ENCODE measurements at regions not wholly inside any gene's neighbourhood (a gene's known extent, or its start where the extent isn't known, plus 50 kb on each side); places are given as distances from the start of the nearest gene placed in this dataset.

DNA sequence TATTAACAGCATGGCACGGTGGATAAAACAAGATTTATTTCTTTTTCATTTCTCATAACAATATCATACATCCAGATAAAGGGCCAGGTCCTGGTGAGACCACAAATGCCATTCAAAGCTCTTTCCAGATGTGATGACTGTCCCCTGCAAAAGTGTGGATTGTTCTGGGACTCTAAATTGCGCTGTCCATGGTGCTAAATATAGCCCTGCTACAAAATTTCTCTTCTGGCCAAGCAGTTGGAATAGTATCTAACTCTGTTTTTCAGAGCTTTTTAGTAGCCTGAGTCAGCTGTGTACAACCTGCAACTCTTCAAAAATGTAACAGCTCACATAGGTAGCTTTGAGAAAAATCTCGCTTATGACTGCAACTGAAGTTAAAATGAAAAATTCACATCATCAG, 115.8 kb downstream of the MANEA start:
- H3K27ac ChIP-seq, result no peak overlapping the region
- H3K27me3 ChIP-seq, result no peaks in the 10 kb centered on the region
- H3K4me1 ChIP-seq, result no peaks in the 10 kb centered on the region
- H3K9me3 ChIP-seq, result no peaks in the 10 kb centered on the region
- intact Hi-C loops (cut with DNase I), result no loop called here
- no peaks in the 10 kb centered on the region for H3K36me3 ChIP-seq
- DNase-seq (no peak), ATAC-seq (no peak)
- H3K4me3 ChIP-seq, result no peak overlapping the region
- TF ChIP-seq, protein P1, sequence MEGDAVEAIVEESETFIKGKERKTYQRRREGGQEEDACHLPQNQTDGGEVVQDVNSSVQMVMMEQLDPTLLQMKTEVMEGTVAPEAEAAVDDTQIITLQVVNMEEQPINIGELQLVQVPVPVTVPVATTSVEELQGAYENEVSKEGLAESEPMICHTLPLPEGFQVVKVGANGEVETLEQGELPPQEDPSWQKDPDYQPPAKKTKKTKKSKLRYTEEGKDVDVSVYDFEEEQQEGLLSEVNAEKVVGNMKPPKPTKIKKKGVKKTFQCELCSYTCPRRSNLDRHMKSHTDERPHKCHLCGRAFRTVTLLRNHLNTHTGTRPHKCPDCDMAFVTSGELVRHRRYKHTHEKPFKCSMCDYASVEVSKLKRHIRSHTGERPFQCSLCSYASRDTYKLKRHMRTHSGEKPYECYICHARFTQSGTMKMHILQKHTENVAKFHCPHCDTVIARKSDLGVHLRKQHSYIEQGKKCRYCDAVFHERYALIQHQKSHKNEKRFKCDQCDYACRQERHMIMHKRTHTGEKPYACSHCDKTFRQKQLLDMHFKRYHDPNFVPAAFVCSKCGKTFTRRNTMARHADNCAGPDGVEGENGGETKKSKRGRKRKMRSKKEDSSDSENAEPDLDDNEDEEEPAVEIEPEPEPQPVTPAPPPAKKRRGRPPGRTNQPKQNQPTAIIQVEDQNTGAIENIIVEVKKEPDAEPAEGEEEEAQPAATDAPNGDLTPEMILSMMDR (IDR thresholded peaks at IDR 0.05), result no peak

DNA sequence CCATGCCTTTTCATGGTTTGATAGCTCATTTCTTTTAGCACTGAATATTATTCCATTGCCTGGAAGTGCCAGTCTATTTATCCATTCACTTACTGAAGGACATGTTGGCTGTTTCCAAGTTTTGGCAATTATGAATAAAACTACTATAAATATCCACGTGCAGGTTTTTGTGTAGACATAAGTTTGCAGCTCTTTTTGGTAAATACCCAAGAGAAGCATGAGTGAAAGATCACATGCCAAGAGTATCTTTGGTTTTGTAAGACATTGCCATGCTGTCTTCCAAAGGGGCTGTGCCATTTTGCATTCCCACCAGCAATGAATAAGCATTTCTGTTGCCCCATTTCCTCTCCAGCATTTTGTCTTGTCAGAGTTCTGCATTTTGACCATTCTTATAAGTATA, 120.9 kb downstream of the MANEA start:
- Histone ChIP-seq H3K27me3 (no peaks in the 10 kb centered on the region), H3K4me3 (no peak overlapping the region), H3K4me1 (no peaks in the 10 kb centered on the region), H3K27ac (no peak overlapping the region), H3K36me3 (no peaks in the 10 kb centered on the region), H3K9me3 (no peaks in the 10 kb centered on the region)
- no peak for DNase-seq
- ATAC-seq, result no peak
- TF ChIP-seq, protein P1 (IDR thresholded peaks at IDR 0.05), result no peak
- intact Hi-C loops (cut with DNase I), result no loop called here

DNA sequence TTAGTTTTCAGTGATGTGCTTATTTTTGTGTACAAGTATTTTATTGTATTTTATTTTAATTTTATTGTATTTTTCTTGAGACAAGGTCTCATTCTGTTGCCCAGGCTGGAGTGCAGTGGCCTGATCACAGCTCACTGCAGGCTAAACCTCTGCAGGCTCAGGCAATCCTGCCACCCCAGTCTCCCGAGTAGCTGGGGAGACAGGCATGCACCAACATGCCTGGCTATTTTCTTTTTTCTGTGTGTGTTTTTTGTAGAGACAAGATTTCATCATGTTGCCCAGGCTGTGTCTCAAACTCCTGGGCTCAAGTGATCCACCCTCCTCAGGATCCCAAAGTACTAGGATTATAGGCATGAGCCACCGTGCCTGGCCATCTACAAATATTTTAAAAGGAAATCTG, 146.3 kb downstream of the MANEA start:
- no peaks in the 10 kb centered on the region for H3K36me3 ChIP-seq
- H3K9me3 ChIP-seq, result peaks cover 4% of the 10 kb centered on the region
- no peaks in the 10 kb centered on the region for H3K27me3 ChIP-seq
- DNase-seq, result no peak
- TF ChIP-seq, protein P1 (IDR thresholded peaks at IDR 0.05), result no peak
- intact Hi-C loops (cut with DNase I), result no loop called here
- no peak overlapping the region for H3K27ac ChIP-seq
- no peaks in the 10 kb centered on the region for H3K4me1 ChIP-seq
- ATAC-seq, result no peak
- no peak overlapping the region for H3K4me3 ChIP-seq

DNA sequence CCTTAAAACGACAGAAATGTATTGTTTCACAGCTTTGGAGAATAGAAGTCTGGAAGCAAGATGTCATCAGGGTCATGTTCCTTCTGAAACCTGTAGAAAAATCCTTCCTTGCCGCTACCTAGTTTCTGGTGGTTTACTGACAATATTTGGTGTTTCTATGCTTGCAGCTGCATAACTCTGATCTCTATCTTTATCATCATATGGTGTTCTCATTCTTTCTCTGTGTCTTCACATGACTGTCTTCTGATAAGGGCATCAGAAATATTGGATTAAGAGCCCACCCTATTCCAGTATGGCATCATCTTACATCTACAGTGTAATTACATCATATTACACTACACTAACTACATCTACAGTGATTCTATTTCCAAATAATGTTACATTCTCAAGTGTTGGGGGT, 148.0 kb downstream of the MANEA start:
- intact Hi-C loops (cut with DNase I), result no loop called here
- DNase-seq (no peak), ATAC-seq (no peak)
- Histone ChIP-seq H3K36me3 (no peaks in the 10 kb centered on the region), H3K27me3 (no peaks in the 10 kb centered on the region), H3K4me1 (no peaks in the 10 kb centered on the region), H3K4me3 (no peak overlapping the region), H3K9me3 (peaks cover 4% of the 10 kb centered on the region), H3K27ac (no peak overlapping the region)
- TF ChIP-seq, protein P1 (IDR thresholded peaks at IDR 0.05), result no peak

DNA sequence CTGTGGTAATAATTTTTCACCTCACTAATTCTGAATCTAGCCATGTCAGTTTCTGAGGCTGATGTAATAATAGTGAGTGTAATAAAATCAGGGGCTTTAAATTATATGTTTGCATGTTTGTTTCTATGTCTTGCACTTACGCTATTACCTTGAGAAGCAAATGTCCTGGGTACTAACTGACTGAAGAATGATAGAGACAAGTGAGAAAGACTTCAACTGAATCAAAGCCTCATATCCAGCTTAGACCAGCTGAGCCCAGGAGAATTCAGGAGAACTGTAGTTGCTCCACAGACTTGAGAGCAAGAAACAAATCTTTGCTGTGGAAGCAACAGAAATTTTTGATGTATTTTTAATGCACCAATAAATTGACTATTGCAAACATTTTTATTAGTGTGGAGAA, 162.8 kb downstream of the MANEA start:
- H3K27ac ChIP-seq, result no peak overlapping the region
- H3K4me1 ChIP-seq, result no peaks in the 10 kb centered on the region
- TF ChIP-seq, protein P1 (IDR thresholded peaks at IDR 0.05), result no peak
- H3K9me3 ChIP-seq, result no peaks in the 10 kb centered on the region
- ATAC-seq (no peak), DNase-seq (no peak)
- H3K27me3 ChIP-seq, result no peaks in the 10 kb centered on the region
- no peaks in the 10 kb centered on the region for H3K36me3 ChIP-seq
- H3K4me3 ChIP-seq, result no peak overlapping the region
- intact Hi-C loops (cut with DNase I), result no loop called here

DNA sequence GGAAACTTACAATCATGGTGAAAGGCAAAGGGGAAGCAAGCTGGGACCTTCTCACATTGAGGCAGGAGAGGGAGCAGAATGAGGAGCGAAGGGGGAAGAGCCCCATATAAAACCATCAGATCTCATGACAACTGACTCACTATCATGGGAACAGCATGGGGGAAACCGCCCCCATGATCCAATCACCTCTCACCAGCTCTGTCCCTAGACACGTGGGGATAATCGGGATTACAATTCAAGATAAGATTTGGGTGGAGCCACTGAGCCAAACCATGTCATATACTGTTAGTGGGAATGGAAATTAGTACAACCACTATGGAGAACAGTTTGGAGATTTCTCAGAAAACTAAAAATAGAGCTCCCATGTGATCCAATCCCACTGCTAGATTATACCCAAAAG, 163.7 kb downstream of the MANEA start:
- no peaks in the 10 kb centered on the region for H3K27me3 ChIP-seq
- no peak for DNase-seq
- no peaks in the 10 kb centered on the region for H3K36me3 ChIP-seq
- intact Hi-C loops (cut with DNase I), result no loop called here
- no peaks in the 10 kb centered on the region for H3K9me3 ChIP-seq
- ATAC-seq, result no peak
- no peak overlapping the region for H3K4me3 ChIP-seq
- H3K4me1 ChIP-seq, result no peaks in the 10 kb centered on the region
- no peak overlapping the region for H3K27ac ChIP-seq
- TF ChIP-seq, protein P1 (IDR thresholded peaks at IDR 0.05), result no peak
